WTC11 (cell line): ENCODE measurements at regions not wholly inside any gene's neighbourhood (a gene's known extent, or its start where the extent isn't known, plus 50 kb on each side); places are given as distances from the start of the nearest gene placed in this dataset.

Experiments used
- ATAC-seq: fragments of 200-7000 bp; cut with Tn5 transposase; 2 replicates; pipeline ENCODE4 v1.10.0; 2021; ENCODE audit warnings: mild to moderate bottlenecking, moderate library complexity
- CTCF ChIA-PET: fragments of 300-600 bp; sonication (Branson Sonifier 250); formaldehyde crosslinking; loops from one replicate; lab custom pipeline; 2021; ENCODE audit warnings: antibody characterized with exemption; lab: Charles Lee
- POLR2A ChIA-PET: fragments of 350-600 bp; sonication (Branson Sonifier 250); formaldehyde crosslinking; loops from one replicate; lab custom pipeline; 2021; ENCODE audit warnings: antibody characterized with exemption; lab: Charles Lee
- DNase-seq: peaks from one replicate; pipeline ENCODE4 v3.0.0; 2021; ENCODE audit warnings: low spot score
- H3K27ac Mint-ChIP-seq: 2 replicates; pipeline ENCODE4 v1.8.0; 2021; ENCODE audit warnings: mixed read lengths
- H3K27me3 Mint-ChIP-seq: 2 replicates; pipeline ENCODE4 v1.8.0; 2021; ENCODE audit warnings: low read depth, mild to moderate bottlenecking, moderate library complexity, mixed read lengths
- H3K36me3 Mint-ChIP-seq: 2 replicates; pipeline ENCODE4 v1.8.0; 2021; ENCODE audit warnings: mixed read lengths
- H3K4me1 Mint-ChIP-seq: 2 replicates; pipeline ENCODE4 v1.8.0; 2022; ENCODE audit warnings: mixed read lengths
- H3K4me3 Mint-ChIP-seq: 2 replicates; pipeline ENCODE4 v1.8.0; 2021; ENCODE audit warnings: mild to moderate bottlenecking, moderate library complexity, mixed read lengths
- H3K9me3 Mint-ChIP-seq: 2 replicates; pipeline ENCODE4 v1.8.0; 2021; ENCODE audit warnings: mixed read lengths
- CREB1 ChIP-seq: sonication (generic); formaldehyde crosslinking; IDR thresholded peaks from 2 replicates; pipeline ENCODE4 v1.8.0; 2023; ENCODE audit warnings: mild to moderate bottlenecking, missing genetic modification reagents
- CTCF ChIP-seq: fragments of 200-600 bp; IDR thresholded peaks from 2 replicates; pipeline ENCODE4 v1.8.0; 2022; ENCODE audit warnings: antibody characterized with exemption
- FOXJ3 ChIP-seq: sonication (generic); formaldehyde crosslinking; IDR thresholded peaks from 2 replicates; pipeline ENCODE4 v1.9.0; 2021; ENCODE audit warnings: missing genetic modification reagents, mild to moderate bottlenecking, borderline replicate concordance
- GTF2I ChIP-seq: fragments of 250-450 bp; sonication (Bioruptor Pico); conservative IDR thresholded peaks from 2 replicates; pipeline ENCODE4 v1.4.0; 2021; ENCODE audit warnings: mild to moderate bottlenecking
- JUN ChIP-seq: sonication (generic); formaldehyde crosslinking; IDR thresholded peaks from 2 replicates; pipeline ENCODE4 v1.8.0; 2023; ENCODE audit warnings: mild to moderate bottlenecking, missing genetic modification reagents
- MLX ChIP-seq: sonication (generic); formaldehyde crosslinking; IDR thresholded peaks from 2 replicates; pipeline ENCODE4 v1.8.1; 2023; ENCODE audit warnings: mild to moderate bottlenecking, missing genetic modification reagents, moderate library complexity
- NFYB ChIP-seq: sonication (generic); formaldehyde crosslinking; conservative IDR thresholded peaks from 2 replicates; pipeline ENCODE4 v1.8.0; 2022; ENCODE audit warnings: low read depth, missing genetic modification reagents
- TP53 ChIP-seq: sonication (generic); formaldehyde crosslinking; IDR thresholded peaks from 2 replicates; pipeline ENCODE4 v1.8.1; 2023; ENCODE audit warnings: mild to moderate bottlenecking, missing genetic modification reagents
- ZMAT4 ChIP-seq: fragments of 250-450 bp; sonication (Bioruptor Pico); IDR thresholded peaks from 2 replicates; pipeline ENCODE4 v1.9.0; 2021; ENCODE audit warnings: mild to moderate bottlenecking
- ZNF219 ChIP-seq: sonication (generic); formaldehyde crosslinking; IDR thresholded peaks from 2 replicates; pipeline ENCODE4 v1.8.0; 2023; ENCODE audit warnings: missing genetic modification reagents, mild to moderate bottlenecking, borderline replicate concordance
- ZNF232 ChIP-seq: sonication (generic); formaldehyde crosslinking; IDR thresholded peaks from 2 replicates; pipeline ENCODE4 v1.8.0; 2022; ENCODE audit warnings: mild to moderate bottlenecking, missing genetic modification reagents
- ZNF263 ChIP-seq: sonication (generic); formaldehyde crosslinking; IDR thresholded peaks from 2 replicates; pipeline ENCODE4 v1.8.1; 2022; ENCODE audit warnings: low read depth, mild to moderate bottlenecking, moderate library complexity, missing genetic modification reagents
- ZSCAN18 ChIP-seq: fragments of 250-450 bp; sonication (Bioruptor Pico); IDR thresholded peaks from 2 replicates; pipeline ENCODE4 v2.1.2; 2022; ENCODE audit warnings: mild to moderate bottlenecking, moderate library complexity
- TF ChIP-seq, protein P1 (sequence below): sonication (generic); formaldehyde crosslinking; IDR thresholded peaks from 2 replicates; pipeline ENCODE4 v1.8.1; 2023; ENCODE audit warnings: mild to moderate bottlenecking, missing genetic modification reagents, moderate library complexity
- TF ChIP-seq, protein P2 (sequence below): fragments of 250-450 bp; sonication (Bioruptor Pico); IDR thresholded peaks from 2 replicates; pipeline ENCODE4 v1.9.0; 2021; ENCODE audit warnings: moderate library complexity, mild to moderate bottlenecking, inconsistent platforms, borderline replicate concordance
- TF ChIP-seq, protein P3 (sequence below): sonication (generic); formaldehyde crosslinking; IDR thresholded peaks from 2 replicates; pipeline ENCODE4 v1.8.0; 2022; ENCODE audit warnings: missing genetic modification reagents
- TF ChIP-seq, protein P4 (sequence below): fragments of 250-450 bp; sonication (Bioruptor Pico); IDR thresholded peaks from 2 replicates; pipeline ENCODE4 v1.9.0; 2021; ENCODE audit warnings: mild to moderate bottlenecking, borderline replicate concordance
- TF ChIP-seq, protein P5 (sequence below): sonication (generic); formaldehyde crosslinking; IDR thresholded peaks from 2 replicates; pipeline ENCODE4 v1.8.0; 2022; ENCODE audit warnings: mild to moderate bottlenecking, missing genetic modification reagents

- no peaks in the 10 kb centered on the region for H3K4me1 Mint-ChIP-seq
- no peak for ATAC-seq
- H3K27ac Mint-ChIP-seq: no peak overlapping the region
- H3K27me3 Mint-ChIP-seq: no peaks in the 10 kb centered on the region
- no peaks in the 10 kb centered on the region for H3K36me3 Mint-ChIP-seq
- POLR2A ChIA-PET: no interaction called here
- no peak overlapping the region for H3K4me3 Mint-ChIP-seq
- DNase-seq: no peak
- TF ChIP-seq FOXJ3 (CRISPR knock-in tag) (no peak), ZNF232 (CRISPR knock-in tag) (no peak), ZMAT4 (CRISPR knock-in tag) (no peak), CTCF (no peak), ZSCAN18 (CRISPR knock-in tag) (no peak), CREB1 (CRISPR knock-in tag) (no peak), NFYB (CRISPR knock-in tag) (no peak), ZNF219 (no peak), MLX (CRISPR knock-in tag) (no peak), ZNF263 (CRISPR knock-in tag) (no peak), TP53 (CRISPR knock-in tag) (no peak), JUN (no peak), GTF2I (CRISPR knock-in tag) (no peak)
- TF ChIP-seq, protein P1, sequence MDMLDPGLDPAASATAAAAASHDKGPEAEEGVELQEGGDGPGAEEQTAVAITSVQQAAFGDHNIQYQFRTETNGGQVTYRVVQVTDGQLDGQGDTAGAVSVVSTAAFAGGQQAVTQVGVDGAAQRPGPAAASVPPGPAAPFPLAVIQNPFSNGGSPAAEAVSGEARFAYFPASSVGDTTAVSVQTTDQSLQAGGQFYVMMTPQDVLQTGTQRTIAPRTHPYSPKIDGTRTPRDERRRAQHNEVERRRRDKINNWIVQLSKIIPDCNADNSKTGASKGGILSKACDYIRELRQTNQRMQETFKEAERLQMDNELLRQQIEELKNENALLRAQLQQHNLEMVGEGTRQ (CRISPR knock-in tag): no peak
- TF ChIP-seq, protein P2, sequence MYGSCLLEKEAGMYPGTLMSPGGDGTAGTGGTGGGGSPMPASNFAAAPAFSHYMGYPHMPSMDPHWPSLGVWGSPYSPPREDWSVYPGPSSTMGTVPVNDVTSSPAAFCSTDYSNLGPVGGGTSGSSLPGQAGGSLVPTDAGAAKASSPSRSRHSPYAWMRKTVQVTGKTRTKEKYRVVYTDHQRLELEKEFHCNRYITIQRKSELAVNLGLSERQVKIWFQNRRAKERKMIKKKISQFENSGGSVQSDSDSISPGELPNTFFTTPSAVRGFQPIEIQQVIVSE: no peak
- TF ChIP-seq, protein P3, sequence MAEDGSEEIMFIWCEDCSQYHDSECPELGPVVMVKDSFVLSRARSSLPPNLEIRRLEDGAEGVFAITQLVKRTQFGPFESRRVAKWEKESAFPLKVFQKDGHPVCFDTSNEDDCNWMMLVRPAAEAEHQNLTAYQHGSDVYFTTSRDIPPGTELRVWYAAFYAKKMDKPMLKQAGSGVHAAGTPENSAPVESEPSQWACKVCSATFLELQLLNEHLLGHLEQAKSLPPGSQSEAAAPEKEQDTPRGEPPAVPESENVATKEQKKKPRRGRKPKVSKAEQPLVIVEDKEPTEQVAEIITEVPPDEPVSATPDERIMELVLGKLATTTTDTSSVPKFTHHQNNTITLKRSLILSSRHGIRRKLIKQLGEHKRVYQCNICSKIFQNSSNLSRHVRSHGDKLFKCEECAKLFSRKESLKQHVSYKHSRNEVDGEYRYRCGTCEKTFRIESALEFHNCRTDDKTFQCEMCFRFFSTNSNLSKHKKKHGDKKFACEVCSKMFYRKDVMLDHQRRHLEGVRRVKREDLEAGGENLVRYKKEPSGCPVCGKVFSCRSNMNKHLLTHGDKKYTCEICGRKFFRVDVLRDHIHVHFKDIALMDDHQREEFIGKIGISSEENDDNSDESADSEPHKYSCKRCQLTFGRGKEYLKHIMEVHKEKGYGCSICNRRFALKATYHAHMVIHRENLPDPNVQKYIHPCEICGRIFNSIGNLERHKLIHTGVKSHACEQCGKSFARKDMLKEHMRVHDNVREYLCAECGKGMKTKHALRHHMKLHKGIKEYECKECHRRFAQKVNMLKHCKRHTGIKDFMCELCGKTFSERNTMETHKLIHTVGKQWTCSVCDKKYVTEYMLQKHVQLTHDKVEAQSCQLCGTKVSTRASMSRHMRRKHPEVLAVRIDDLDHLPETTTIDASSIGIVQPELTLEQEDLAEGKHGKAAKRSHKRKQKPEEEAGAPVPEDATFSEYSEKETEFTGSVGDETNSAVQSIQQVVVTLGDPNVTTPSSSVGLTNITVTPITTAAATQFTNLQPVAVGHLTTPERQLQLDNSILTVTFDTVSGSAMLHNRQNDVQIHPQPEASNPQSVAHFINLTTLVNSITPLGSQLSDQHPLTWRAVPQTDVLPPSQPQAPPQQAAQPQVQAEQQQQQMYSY (CRISPR knock-in tag): no peak
- TF ChIP-seq, protein P4, sequence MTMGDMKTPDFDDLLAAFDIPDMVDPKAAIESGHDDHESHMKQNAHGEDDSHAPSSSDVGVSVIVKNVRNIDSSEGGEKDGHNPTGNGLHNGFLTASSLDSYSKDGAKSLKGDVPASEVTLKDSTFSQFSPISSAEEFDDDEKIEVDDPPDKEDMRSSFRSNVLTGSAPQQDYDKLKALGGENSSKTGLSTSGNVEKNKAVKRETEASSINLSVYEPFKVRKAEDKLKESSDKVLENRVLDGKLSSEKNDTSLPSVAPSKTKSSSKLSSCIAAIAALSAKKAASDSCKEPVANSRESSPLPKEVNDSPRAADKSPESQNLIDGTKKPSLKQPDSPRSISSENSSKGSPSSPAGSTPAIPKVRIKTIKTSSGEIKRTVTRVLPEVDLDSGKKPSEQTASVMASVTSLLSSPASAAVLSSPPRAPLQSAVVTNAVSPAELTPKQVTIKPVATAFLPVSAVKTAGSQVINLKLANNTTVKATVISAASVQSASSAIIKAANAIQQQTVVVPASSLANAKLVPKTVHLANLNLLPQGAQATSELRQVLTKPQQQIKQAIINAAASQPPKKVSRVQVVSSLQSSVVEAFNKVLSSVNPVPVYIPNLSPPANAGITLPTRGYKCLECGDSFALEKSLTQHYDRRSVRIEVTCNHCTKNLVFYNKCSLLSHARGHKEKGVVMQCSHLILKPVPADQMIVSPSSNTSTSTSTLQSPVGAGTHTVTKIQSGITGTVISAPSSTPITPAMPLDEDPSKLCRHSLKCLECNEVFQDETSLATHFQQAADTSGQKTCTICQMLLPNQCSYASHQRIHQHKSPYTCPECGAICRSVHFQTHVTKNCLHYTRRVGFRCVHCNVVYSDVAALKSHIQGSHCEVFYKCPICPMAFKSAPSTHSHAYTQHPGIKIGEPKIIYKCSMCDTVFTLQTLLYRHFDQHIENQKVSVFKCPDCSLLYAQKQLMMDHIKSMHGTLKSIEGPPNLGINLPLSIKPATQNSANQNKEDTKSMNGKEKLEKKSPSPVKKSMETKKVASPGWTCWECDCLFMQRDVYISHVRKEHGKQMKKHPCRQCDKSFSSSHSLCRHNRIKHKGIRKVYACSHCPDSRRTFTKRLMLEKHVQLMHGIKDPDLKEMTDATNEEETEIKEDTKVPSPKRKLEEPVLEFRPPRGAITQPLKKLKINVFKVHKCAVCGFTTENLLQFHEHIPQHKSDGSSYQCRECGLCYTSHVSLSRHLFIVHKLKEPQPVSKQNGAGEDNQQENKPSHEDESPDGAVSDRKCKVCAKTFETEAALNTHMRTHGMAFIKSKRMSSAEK (CRISPR knock-in tag): no peak
- TF ChIP-seq, protein P5, sequence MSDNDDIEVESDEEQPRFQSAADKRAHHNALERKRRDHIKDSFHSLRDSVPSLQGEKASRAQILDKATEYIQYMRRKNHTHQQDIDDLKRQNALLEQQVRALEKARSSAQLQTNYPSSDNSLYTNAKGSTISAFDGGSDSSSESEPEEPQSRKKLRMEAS (CRISPR knock-in tag): no peak
- H3K9me3 Mint-ChIP-seq: no peaks in the 10 kb centered on the region
- CTCF ChIA-PET: no interaction called here
These were observed 544.0 kb upstream of the ZWINT start for GRCh38 chr10:56905051-56905450.
